ENCODE measurements at regions not wholly inside any gene's neighbourhood (a gene's known extent, or its start where the extent isn't known, plus 50 kb on each side); places are given as distances from the start of the nearest gene placed in this dataset.

- Histone ChIP-seq H3K9me3 (ENCODE audit: control insufficient read depth in 4 of 4, insufficient read depth in 3 of 4, low read length in 3 of 4) (peaks cover 0 to 5% (median 0%) of the 10 kb centered on the region in 4 donors), H3K27ac (ENCODE audit: low read depth in 1 of 2, low read length in 1 of 2) (no peak overlapping the region), H3K27me3 (ENCODE audit: control insufficient read depth in 3 of 3, insufficient read depth in 3 of 3, low read length in 2 of 3) (no peaks in the 10 kb centered on the region), H3K36me3 (ENCODE audit: control insufficient read depth in 4 of 4, insufficient read depth in 4 of 4, low read length in 4 of 4) (no peaks in the 10 kb centered on the region), H3K4me3 (no peak overlapping the region), H3K4me1 (ENCODE audit: control insufficient read depth in 5 of 5, insufficient read depth in 5 of 5, low read length in 5 of 5) (no peaks in the 10 kb centered on the region), H3K9ac (ENCODE audit: insufficient read depth in 1 of 2, low read length in 2 of 2) (no peak overlapping the region)
- WGBS, 2 donors, result 63 to 67% methylated on average over 4 of the region's 4 CpGs
- DNase-seq, result no peak
- no peak for ATAC-seq (ENCODE audit: insufficient read depth, low FRiP score)
- no peak for TF ChIP-seq CTCF (IDR thresholded peaks at IDR 0.05; ENCODE audit: control extremely low read depth, extremely low read depth)
Observed at GRCh38 chr3:13766128-13766527, 113.7 kb downstream of the WNT7A start.

- WGBS, 2 donors, result 80 to 88% methylated on average over 9 of the region's 9 CpGs
- no peak overlapping the region for H3K4me3 ChIP-seq
- no peak for TF ChIP-seq CTCF (IDR thresholded peaks at IDR 0.05; ENCODE audit: control extremely low read depth, extremely low read depth)
- H3K9me3 ChIP-seq (ENCODE audit: control insufficient read depth in 4 of 4, insufficient read depth in 3 of 4, low read length in 3 of 4), result peaks cover 0 to 6% (median 0%) of the 10 kb centered on the region in 4 donors
- no peaks in the 10 kb centered on the region for H3K4me1 ChIP-seq (ENCODE audit: control insufficient read depth in 5 of 5, insufficient read depth in 5 of 5, low read length in 5 of 5)
- ATAC-seq (ENCODE audit: insufficient read depth, low FRiP score) (no peak), DNase-seq (no peak)
- no peaks in the 10 kb centered on the region for H3K36me3 ChIP-seq (ENCODE audit: control insufficient read depth in 4 of 4, insufficient read depth in 4 of 4, low read length in 4 of 4)
- no peak overlapping the region for H3K27ac ChIP-seq (ENCODE audit: low read depth in 1 of 2, low read length in 1 of 2)
- no peaks in the 10 kb centered on the region for H3K27me3 ChIP-seq (ENCODE audit: control insufficient read depth in 3 of 3, insufficient read depth in 3 of 3, low read length in 2 of 3)
- H3K9ac ChIP-seq (ENCODE audit: insufficient read depth in 1 of 2, low read length in 2 of 2), result no peak overlapping the region
Observed at GRCh38 chr3:13764161-13764560, 115.7 kb downstream of the WNT7A start.

GRCh38 chr3:13762906-13763305 is 117.0 kb downstream of the WNT7A start:
- Histone ChIP-seq H3K27me3 (ENCODE audit: control insufficient read depth in 3 of 3, insufficient read depth in 3 of 3, low read length in 2 of 3) (no peaks in the 10 kb centered on the region), H3K36me3 (ENCODE audit: control insufficient read depth in 4 of 4, insufficient read depth in 4 of 4, low read length in 4 of 4) (no peaks in the 10 kb centered on the region), H3K4me1 (ENCODE audit: control insufficient read depth in 5 of 5, insufficient read depth in 5 of 5, low read length in 5 of 5) (no peaks in the 10 kb centered on the region), H3K9me3 (ENCODE audit: control insufficient read depth in 4 of 4, insufficient read depth in 3 of 4, low read length in 3 of 4) (peaks cover 0 to 6% (median under 1%) of the 10 kb centered on the region in 4 donors), H3K9ac (ENCODE audit: insufficient read depth in 1 of 2, low read length in 2 of 2) (no peak overlapping the region), H3K4me3 (no peak overlapping the region), H3K27ac (ENCODE audit: low read depth in 1 of 2, low read length in 1 of 2) (no peak overlapping the region)
- 81 to 85% methylated on average over 7 of the region's 7 CpGs for WGBS, 2 donors
- ATAC-seq (ENCODE audit: insufficient read depth, low FRiP score) (no peak), DNase-seq (no peak)
- no peak for TF ChIP-seq CTCF (IDR thresholded peaks at IDR 0.05; ENCODE audit: control extremely low read depth, extremely low read depth)

GRCh38 chr3:13750731-13751130 is 129.1 kb downstream of the WNT7A start:
- Histone ChIP-seq H3K36me3 (ENCODE audit: control insufficient read depth in 4 of 4, insufficient read depth in 4 of 4, low read length in 4 of 4) (no peaks in the 10 kb centered on the region), H3K27me3 (ENCODE audit: control insufficient read depth in 3 of 3, insufficient read depth in 3 of 3, low read length in 2 of 3) (no peaks in the 10 kb centered on the region), H3K9me3 (ENCODE audit: control insufficient read depth in 4 of 4, insufficient read depth in 3 of 4, low read length in 3 of 4) (peaks cover 0 to 3% (median 0%) of the 10 kb centered on the region in 4 donors), H3K27ac (ENCODE audit: low read depth in 1 of 2, low read length in 1 of 2) (no peak overlapping the region), H3K9ac (ENCODE audit: insufficient read depth in 1 of 2, low read length in 2 of 2) (no peak overlapping the region), H3K4me1 (ENCODE audit: control insufficient read depth in 5 of 5, insufficient read depth in 5 of 5, low read length in 5 of 5) (peaks cover 0 to 7% (median 0%) of the 10 kb centered on the region in 5 donors), H3K4me3 (no peak overlapping the region)
- ATAC-seq (ENCODE audit: insufficient read depth, low FRiP score) (no peak), DNase-seq (no peak)
- TF ChIP-seq CTCF (IDR thresholded peaks at IDR 0.05; ENCODE audit: control extremely low read depth, extremely low read depth), result no peak
- 96 to 100% methylated on average over 1 of the region's 1 CpG for WGBS, 2 donors
